ENCODE measurements at regions not wholly inside any gene's neighbourhood (a gene's known extent, or its start where the extent isn't known, plus 50 kb on each side); places are given as distances from the start of the nearest gene placed in this dataset.

GRCh38 chr4:115927382-115927781 lies 814.0 kb upstream of the NDST4 start:
- intact Hi-C loops (cut with DNase I, micrococcal nuclease): no loop called here
- Histone ChIP-seq H3K36me3 (ENCODE audit: low read depth) (no peaks in the 10 kb centered on the region), H3K9me3 (no peaks in the 10 kb centered on the region), H3K4me3 (no peak overlapping the region), H3K4me1 (ENCODE audit: low read depth) (no peaks in the 10 kb centered on the region)
- ATAC-seq (no peak), DNase-seq (no peak)
- no peak for TF ChIP-seq CTCF (IDR thresholded peaks at IDR 0.05)

GRCh38 chr4:115923152-115923551 lies 809.7 kb upstream of the NDST4 start:
- H3K9me3 ChIP-seq: no peaks in the 10 kb centered on the region
- H3K4me3 ChIP-seq: no peak overlapping the region
- no peaks in the 10 kb centered on the region for H3K36me3 ChIP-seq (ENCODE audit: low read depth)
- intact Hi-C loops (cut with DNase I, micrococcal nuclease): no loop called here
- no peak for TF ChIP-seq CTCF (IDR thresholded peaks at IDR 0.05)
- no peaks in the 10 kb centered on the region for H3K4me1 ChIP-seq (ENCODE audit: low read depth)
- no peak for ATAC-seq
- no peak for DNase-seq

GRCh38 chr4:115920637-115921036 lies 807.2 kb upstream of the NDST4 start:
- DNase-seq: no peak
- Histone ChIP-seq H3K4me3 (no peak overlapping the region), H3K4me1 (ENCODE audit: low read depth) (no peaks in the 10 kb centered on the region), H3K9me3 (no peaks in the 10 kb centered on the region), H3K36me3 (ENCODE audit: low read depth) (no peaks in the 10 kb centered on the region)
- intact Hi-C loops (cut with DNase I, micrococcal nuclease): no loop called here
- TF ChIP-seq CTCF (IDR thresholded peaks at IDR 0.05): no peak
- ATAC-seq: no peak

DNA sequence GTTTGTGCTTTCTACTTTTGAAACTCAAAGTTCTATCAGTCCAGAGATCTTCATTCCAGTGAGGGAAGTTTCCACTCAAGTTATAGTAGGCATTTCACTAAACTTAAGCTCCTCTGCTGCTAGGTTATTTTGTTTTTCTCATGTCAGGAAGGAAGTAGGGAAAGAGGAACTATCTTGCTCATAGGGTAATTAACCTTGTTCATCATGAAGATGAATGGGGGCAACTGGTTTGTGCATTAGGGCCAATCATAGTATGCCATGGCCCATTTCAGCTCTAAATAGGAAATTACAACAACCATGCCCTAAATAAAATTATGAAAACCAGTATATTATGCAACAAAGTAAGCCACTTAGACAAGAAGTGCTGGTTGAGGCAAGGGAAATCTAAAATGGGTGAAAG lies 804.7 kb upstream of the NDST4 start:
- no peaks in the 10 kb centered on the region for H3K36me3 ChIP-seq (ENCODE audit: low read depth)
- no peak overlapping the region for H3K4me3 ChIP-seq
- DNase-seq (no peak), ATAC-seq (no peak)
- no peak for TF ChIP-seq CTCF (IDR thresholded peaks at IDR 0.05)
- intact Hi-C loops (cut with DNase I, micrococcal nuclease): no loop called here
- H3K9me3 ChIP-seq: no peaks in the 10 kb centered on the region
- H3K4me1 ChIP-seq (ENCODE audit: low read depth): no peaks in the 10 kb centered on the region

DNA sequence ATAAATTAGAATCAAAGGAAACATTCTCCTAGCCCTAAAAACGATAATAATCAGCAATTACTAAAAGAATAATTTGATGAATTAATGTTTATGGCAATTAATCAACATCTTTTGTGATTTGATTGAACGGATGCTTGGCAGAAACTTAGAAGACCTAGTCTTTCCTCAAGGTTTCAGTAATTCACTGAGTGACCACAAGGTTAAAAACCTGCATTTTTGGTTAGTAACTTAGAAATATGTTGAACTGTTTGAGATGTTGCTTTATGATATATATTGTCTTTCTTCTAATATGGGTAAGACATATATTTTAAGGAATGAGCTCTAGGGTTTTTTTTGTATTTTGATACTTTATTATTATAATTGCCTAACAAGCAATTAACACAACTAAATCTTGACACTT lies 793.0 kb upstream of the NDST4 start:
- no peak for TF ChIP-seq CTCF (IDR thresholded peaks at IDR 0.05)
- H3K4me3 ChIP-seq: no peak overlapping the region
- H3K4me1 ChIP-seq (ENCODE audit: low read depth): no peaks in the 10 kb centered on the region
- intact Hi-C loops (cut with DNase I, micrococcal nuclease): no loop called here
- no peaks in the 10 kb centered on the region for H3K9me3 ChIP-seq
- H3K36me3 ChIP-seq (ENCODE audit: low read depth): no peaks in the 10 kb centered on the region
- ATAC-seq: no peak
- DNase-seq: no peak

DNA sequence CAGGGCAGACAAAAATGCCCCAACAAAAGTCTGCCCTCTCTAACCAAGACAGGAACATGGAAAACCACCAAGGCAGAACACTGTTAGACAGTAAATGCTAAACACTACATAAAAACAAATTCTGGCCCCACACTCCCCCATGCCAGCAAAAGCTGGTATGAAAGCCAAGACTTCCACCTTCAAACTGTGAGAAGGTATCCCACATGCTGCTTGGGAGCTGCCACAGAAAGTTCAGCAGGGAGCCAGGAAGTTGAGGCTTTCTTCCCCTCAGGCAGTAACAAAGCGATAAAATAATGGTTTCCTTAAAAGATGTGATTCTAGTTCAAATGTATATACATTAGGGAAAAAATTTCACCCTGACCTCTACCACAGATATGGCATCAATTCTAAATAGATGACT lies 770.4 kb upstream of the NDST4 start:
- H3K4me1 ChIP-seq (ENCODE audit: low read depth): no peaks in the 10 kb centered on the region
- DNase-seq (no peak), ATAC-seq (no peak)
- H3K4me3 ChIP-seq: no peak overlapping the region
- TF ChIP-seq CTCF (IDR thresholded peaks at IDR 0.05): no peak
- intact Hi-C loops (cut with DNase I, micrococcal nuclease): no loop called here
- no peaks in the 10 kb centered on the region for H3K36me3 ChIP-seq (ENCODE audit: low read depth)
- no peaks in the 10 kb centered on the region for H3K9me3 ChIP-seq

All from mucosa of descending colon (tissue), 3 donors.